ENCODE measurements at regions not wholly inside any gene's neighbourhood (a gene's known extent, or its start where the extent isn't known, plus 50 kb on each side); places are given as distances from the start of the nearest gene placed in this dataset.
A peak's percentile ranks its signal among the peaks of the same experiment; 100 is the strongest.

- H3K9me3 ChIP-seq (replicated peaks in 1 of 11): no peaks in the 10 kb centered on the region
- no peaks in the 10 kb centered on the region for H3K27me3 ChIP-seq
- H3K9ac ChIP-seq: no peak overlapping the region
- H4K20me1 ChIP-seq: no peaks in the 10 kb centered on the region
- H3K27ac ChIP-seq: no peak overlapping the region
- no peak overlapping the region for H3K4me2 ChIP-seq
- H3K36me3 ChIP-seq: no peaks in the 10 kb centered on the region
- no peak overlapping the region for H3K4me3 ChIP-seq
- TF ChIP-seq Cebpa-rat (IDR thresholded peaks at IDR 0.05): no peak
- no peaks in the 10 kb centered on the region for H3K4me1 ChIP-seq
Observed at GRCh38 chr5:24065779-24066178, 558.4 kb downstream of the PRDM9 start.

- no peaks in the 10 kb centered on the region for H3K4me1 ChIP-seq
- H4K20me1 ChIP-seq: no peaks in the 10 kb centered on the region
- no peak overlapping the region for H3K4me3 ChIP-seq
- no peaks in the 10 kb centered on the region for H3K9me3 ChIP-seq (replicated peaks in 1 of 11)
- H3K9ac ChIP-seq: no peak overlapping the region
- no peak overlapping the region for H3K27ac ChIP-seq
- H3K27me3 ChIP-seq: no peaks in the 10 kb centered on the region
- H3K4me2 ChIP-seq: no peak overlapping the region
- H3K36me3 ChIP-seq: no peaks in the 10 kb centered on the region
- no peak for TF ChIP-seq Cebpa-rat (IDR thresholded peaks at IDR 0.05)
Observed at GRCh38 chr5:24067208-24067607, 559.8 kb downstream of the PRDM9 start.

GRCh38 chr5:24068524-24068923 lies 561.1 kb downstream of the PRDM9 start:
- H3K9ac ChIP-seq: no peak overlapping the region
- H3K4me1 ChIP-seq: no peaks in the 10 kb centered on the region
- no peaks in the 10 kb centered on the region for H3K36me3 ChIP-seq
- no peak for TF ChIP-seq Cebpa-rat (IDR thresholded peaks at IDR 0.05)
- no peak overlapping the region for H3K27ac ChIP-seq
- no peaks in the 10 kb centered on the region for H3K9me3 ChIP-seq (replicated peaks in 1 of 11)
- H3K4me2 ChIP-seq: no peak overlapping the region
- no peaks in the 10 kb centered on the region for H4K20me1 ChIP-seq
- H3K4me3 ChIP-seq: no peak overlapping the region
- H3K27me3 ChIP-seq: no peaks in the 10 kb centered on the region

- H3K9me3 ChIP-seq (replicated peaks in 1 of 11): no peaks in the 10 kb centered on the region
- H3K4me2 ChIP-seq: no peak overlapping the region
- H3K9ac ChIP-seq: no peak overlapping the region
- H3K27me3 ChIP-seq: no peaks in the 10 kb centered on the region
- no peaks in the 10 kb centered on the region for H3K4me1 ChIP-seq
- no peak overlapping the region for H3K4me3 ChIP-seq
- no peak for TF ChIP-seq Cebpa-rat (IDR thresholded peaks at IDR 0.05)
- H3K36me3 ChIP-seq: no peaks in the 10 kb centered on the region
- H3K27ac ChIP-seq: no peak overlapping the region
- H4K20me1 ChIP-seq: no peaks in the 10 kb centered on the region
Observed at GRCh38 chr5:24073107-24073506, 565.7 kb downstream of the PRDM9 start.

GRCh38 chr5:24080046-24080445 lies 564.7 kb downstream of the CDH10 start:
- H3K4me1 ChIP-seq: peaks cover 0 to 20% (median 0%) of the 10 kb centered on the region in 10 experiments; a peak in 2 of 20 replicates
- no peaks in the 10 kb centered on the region for H3K9me3 ChIP-seq (replicated peaks in 1 of 11)
- no peaks in the 10 kb centered on the region for H3K36me3 ChIP-seq
- no peak overlapping the region for H3K4me3 ChIP-seq
- H4K20me1 ChIP-seq: no peaks in the 10 kb centered on the region
- H3K9ac ChIP-seq: no peak overlapping the region
- H3K27ac ChIP-seq: 0 out of 22 replicates have a peak overlapping the region, but pooled peaks of 1 of the 11 experiments have one; percentile 15
- TF ChIP-seq Cebpa-rat (IDR thresholded peaks at IDR 0.05): no peak
- H3K4me2 ChIP-seq: peak overlapping the region in 2 of 11 experiments; percentile 31 to 36; a peak in 3 of 22 replicates
- H3K27me3 ChIP-seq: no peaks in the 10 kb centered on the region

- H3K27ac ChIP-seq: no peak overlapping the region
- H3K36me3 ChIP-seq: no peaks in the 10 kb centered on the region
- no peaks in the 10 kb centered on the region for H3K27me3 ChIP-seq
- H3K9me3 ChIP-seq (replicated peaks in 1 of 11): 0 out of 22 replicates have a peak, but pooled peaks cover 0 to 5% (median 0%) of the 10 kb centered on the region in 11 experiments
- TF ChIP-seq Cebpa-rat (IDR thresholded peaks at IDR 0.05): no peak
- no peaks in the 10 kb centered on the region for H3K4me1 ChIP-seq
- H3K4me3 ChIP-seq: no peak overlapping the region
- no peak overlapping the region for H3K4me2 ChIP-seq
- no peaks in the 10 kb centered on the region for H4K20me1 ChIP-seq
- H3K9ac ChIP-seq: no peak overlapping the region
Observed at GRCh38 chr5:24094081-24094679, 550.6 kb downstream of the CDH10 start.

GRCh38 chr5:24102010-24102409 lies 542.8 kb downstream of the CDH10 start:
- Histone ChIP-seq H3K4me3 (no peak overlapping the region), H3K9ac (no peak overlapping the region), H3K27ac (no peak overlapping the region), H3K36me3 (no peaks in the 10 kb centered on the region), H3K27me3 (no peaks in the 10 kb centered on the region), H3K4me1 (no peaks in the 10 kb centered on the region), H3K9me3 (replicated peaks in 1 of 11) (no peaks in the 10 kb centered on the region; a peak in 1 of 22 replicates), H3K4me2 (no peak overlapping the region), H4K20me1 (no peaks in the 10 kb centered on the region)
- no peak for TF ChIP-seq Cebpa-rat (IDR thresholded peaks at IDR 0.05)

- TF ChIP-seq Cebpa-rat (IDR thresholded peaks at IDR 0.05): no peak
- Histone ChIP-seq H3K27ac (no peak overlapping the region), H3K4me2 (no peak overlapping the region), H4K20me1 (no peaks in the 10 kb centered on the region), H3K4me3 (no peak overlapping the region), H3K9me3 (replicated peaks in 1 of 11) (no peaks in the 10 kb centered on the region; a peak in 1 of 22 replicates), H3K4me1 (no peaks in the 10 kb centered on the region), H3K27me3 (no peaks in the 10 kb centered on the region), H3K36me3 (no peaks in the 10 kb centered on the region), H3K9ac (no peak overlapping the region)
Observed at GRCh38 chr5:24103451-24104023, 541.2 kb downstream of the CDH10 start.

- Histone ChIP-seq H3K9ac (no peak overlapping the region), H4K20me1 (no peaks in the 10 kb centered on the region), H3K36me3 (no peaks in the 10 kb centered on the region), H3K27ac (no peak overlapping the region), H3K27me3 (no peaks in the 10 kb centered on the region), H3K9me3 (replicated peaks in 1 of 11) (no peaks in the 10 kb centered on the region; a peak in 1 of 22 replicates), H3K4me1 (no peaks in the 10 kb centered on the region), H3K4me3 (no peak overlapping the region), H3K4me2 (no peak overlapping the region)
- no peak for TF ChIP-seq Cebpa-rat (IDR thresholded peaks at IDR 0.05)
Observed at GRCh38 chr5:24110004-24110615, 534.7 kb downstream of the CDH10 start.

- Histone ChIP-seq H3K9me3 (replicated peaks in 1 of 11) (no peaks in the 10 kb centered on the region), H3K36me3 (no peaks in the 10 kb centered on the region), H3K9ac (no peak overlapping the region), H3K4me2 (no peak overlapping the region), H3K27ac (no peak overlapping the region), H3K27me3 (no peaks in the 10 kb centered on the region), H3K4me1 (no peaks in the 10 kb centered on the region), H4K20me1 (no peaks in the 10 kb centered on the region), H3K4me3 (no peak overlapping the region)
- no peak for TF ChIP-seq Cebpa-rat (IDR thresholded peaks at IDR 0.05)
Observed at GRCh38 chr5:24112420-24112819, 532.4 kb downstream of the CDH10 start.

All from BLaER1 treated with 17β-estradiol and CSF1 and Interleukin-3, amounts not matched to agents 10 nM and 100 nM (cell line).